GM23338 (cell line): ENCODE measurements at regions not wholly inside any gene's neighbourhood (a gene's known extent, or its start where the extent isn't known, plus 50 kb on each side); places are given as distances from the start of the nearest gene placed in this dataset.

ENCODE experiments used
- ATAC-seq: fragments of 200-7000 bp; cut with Tn5 transposase; 3 replicates; pipeline ENCODE4 v1.9.1; 2020
- DNase-seq: peaks from one replicate; pipeline ENCODE4 v3.0.0-alpha.2; 2015; ENCODE audit warnings: low spot score
- H2AFZ ChIP-seq: fragments of 200-600 bp; sonication (generic); 2 replicates; pipeline ENCODE4 v1.8.0; 2016; ENCODE audit warnings: antibody characterized with exemption, mild to moderate bottlenecking, moderate library complexity
- H3F3A ChIP-seq: fragments of 200-600 bp; sonication (generic); replicated peaks from 2 replicates; pipeline ENCODE4 v1.8.0; 2017; ENCODE audit warnings: antibody characterized with exemption, mixed run types, low read depth
- H3K27ac ChIP-seq: fragments of 200-600 bp; sonication (generic); 2 replicates; pipeline ENCODE4 v1.6.1; 2016; ENCODE audit warnings: low read depth
- H3K27me3 ChIP-seq: fragments of 200-600 bp; sonication (generic); 2 replicates; pipeline ENCODE4 v1.8.0; 2016; ENCODE audit warnings: mild to moderate bottlenecking, mixed run types, moderate library complexity; ENCODE audit not compliant: insufficient read depth
- H3K36me3 ChIP-seq: fragments of 200-600 bp; sonication (generic); 2 replicates; pipeline ENCODE4 v1.8.0; 2016; ENCODE audit warnings: mild to moderate bottlenecking; ENCODE audit not compliant: insufficient read depth
- H3K4me1 ChIP-seq: fragments of 200-600 bp; sonication (generic); 2 replicates; pipeline ENCODE4 v1.8.0; 2016; ENCODE audit warnings: mild to moderate bottlenecking, moderate library complexity; ENCODE audit not compliant: insufficient read depth
- H3K4me2 ChIP-seq: fragments of 200-600 bp; sonication (generic); 2 replicates; pipeline ENCODE4 v1.7.1; 2017; ENCODE audit warnings: mixed run types
- H3K4me3 ChIP-seq: fragments of 200-600 bp; sonication (generic); 2 replicates; pipeline ENCODE4 v1.6.1; 2016; ENCODE audit warnings: mixed run types
- H3K79me2 ChIP-seq: fragments of 200-600 bp; sonication (generic); replicated peaks from 2 replicates; pipeline ENCODE4 v1.8.0; 2017; ENCODE audit warnings: mild to moderate bottlenecking; ENCODE audit not compliant: insufficient read depth
- H3K9me2 ChIP-seq: fragments of 200-600 bp; sonication (generic); 2 replicates; pipeline ENCODE4 v1.8.0; 2017; ENCODE audit not compliant: insufficient read depth
- H4K20me1 ChIP-seq: fragments of 200-600 bp; sonication (generic); replicated peaks from 2 replicates; pipeline ENCODE4 v1.8.0; 2017; ENCODE audit warnings: mild to moderate bottlenecking; ENCODE audit not compliant: insufficient read depth
- H3K27ac Mint-ChIP-seq: 2 replicates; pipeline ENCODE4 v1.8.0; 2020; ENCODE audit warnings: inconsistent platforms, mild to moderate bottlenecking, moderate library complexity, mixed read lengths
- H3K27me3 Mint-ChIP-seq: 3 replicates; pipeline ENCODE4 v1.8.0; 2022; ENCODE audit warnings: low read depth, mild to moderate bottlenecking, moderate library complexity, mixed read lengths, inconsistent platforms; ENCODE audit not compliant: insufficient read depth, poor library complexity
- H3K36me3 Mint-ChIP-seq: 3 replicates; pipeline ENCODE4 v1.8.0; 2021; ENCODE audit warnings: low read depth, mild to moderate bottlenecking, inconsistent platforms, moderate library complexity, mixed read lengths
- H3K4me1 Mint-ChIP-seq: 3 replicates; pipeline ENCODE4 v1.8.0; 2020; ENCODE audit warnings: mild to moderate bottlenecking, inconsistent platforms, mixed read lengths
- H3K4me3 Mint-ChIP-seq: 3 replicates; pipeline ENCODE4 v1.8.0; 2021; ENCODE audit warnings: moderate library complexity, mild to moderate bottlenecking, inconsistent platforms, mixed read lengths
- H3K9me3 Mint-ChIP-seq: 3 replicates; pipeline ENCODE4 v1.8.0; 2020; ENCODE audit warnings: moderate library complexity, mild to moderate bottlenecking, inconsistent platforms, mixed read lengths
- EZH2 ChIP-seq: fragments of 200-600 bp; sonication (generic); IDR thresholded peaks from one replicate; pipeline ENCODE4 v1.8.0; 2017; ENCODE audit warnings: antibody characterized with exemption, mild to moderate bottlenecking, low read depth; ENCODE audit not compliant: unreplicated experiment
- REST ChIP-seq: IDR thresholded peaks from one replicate; pipeline ENCODE4 v1.6.1; 2018; ENCODE audit warnings: antibody characterized with exemption; ENCODE audit not compliant: unreplicated experiment
- ZNF462 ChIP-seq: fragments of 250-450 bp; sonication (Bioruptor Pico); IDR thresholded peaks from 2 replicates; pipeline ENCODE4 v1.5.0; 2020; ENCODE audit warnings: mild to moderate bottlenecking, moderate library complexity

DNA sequence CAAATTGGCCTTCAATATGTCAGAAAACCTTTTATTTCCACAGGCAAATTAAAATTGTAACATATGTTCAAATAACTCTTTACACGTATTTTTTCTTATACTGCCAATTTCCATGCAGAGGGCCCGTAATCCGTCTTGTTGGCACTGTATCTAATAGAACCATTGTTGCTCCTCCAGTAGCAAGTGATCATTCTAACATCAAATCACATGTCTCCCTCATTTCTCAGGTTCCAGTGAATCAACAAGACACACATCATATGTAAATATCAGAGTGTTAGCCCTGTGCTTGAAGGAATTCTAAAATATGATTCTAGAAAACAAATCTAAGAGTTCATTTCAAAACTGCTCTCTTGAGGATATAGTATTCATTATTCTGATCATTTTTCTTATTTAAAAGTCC lies 834.3 kb downstream of the LRRTM4 start:
- no peaks in the 10 kb centered on the region for H3K27me3 ChIP-seq
- H3K4me2 ChIP-seq = no peak overlapping the region
- TF ChIP-seq ZNF462 (CRISPR knock-in tag) (no peak), REST (no peak), EZH2 (no peak)
- H3K4me3 ChIP-seq = no peak overlapping the region
- DNase-seq (no peak), ATAC-seq (no peak)
- Mint-ChIP-seq H3K27me3 (peaks cover 2% of the 10 kb centered on the region), H3K36me3 (no peaks in the 10 kb centered on the region), H3K4me3 (no peak overlapping the region), H3K4me1 (peaks cover 14% of the 10 kb centered on the region), H3K9me3 (no peaks in the 10 kb centered on the region), H3K27ac (no peak overlapping the region)
- H3K4me1 ChIP-seq = peaks cover 11% of the 10 kb centered on the region; the same call in 1 of the 2 replicates
- H3K27ac ChIP-seq = no peak overlapping the region
- no peaks in the 10 kb centered on the region for H3K79me2 ChIP-seq
- no peak overlapping the region for H2AFZ ChIP-seq
- no peaks in the 10 kb centered on the region for H3F3A ChIP-seq
- no peaks in the 10 kb centered on the region for H3K9me2 ChIP-seq
- no peaks in the 10 kb centered on the region for H4K20me1 ChIP-seq
- H3K36me3 ChIP-seq = no peaks in the 10 kb centered on the region
